Endodermal cell (in vitro differentiated cells): ENCODE measurements at regions not wholly inside any gene's neighbourhood (a gene's known extent, or its start where the extent isn't known, plus 50 kb on each side); places are given as distances from the start of the nearest gene placed in this dataset.
"Not testable (repeated sequence)": the region's sequence is repeated elsewhere in the genome, so short reads cannot be mapped to it uniquely, and the experiment has no call there.

Experiments
- DNase-seq: peaks from one replicate; pipeline ENCODE4 v3.0.0-alpha.2; 2017
- H3K27ac ChIP-seq: 2 replicates; pipeline ENCODE4 v1.5.1; 2013; ENCODE audit warnings: mild to moderate bottlenecking, low read depth, low read length, moderate library complexity
- H3K27me3 ChIP-seq: 2 replicates; pipeline ENCODE4 v1.6.1; 2013; ENCODE audit warnings: mild to moderate bottlenecking, low read length, moderate library complexity; ENCODE audit not compliant: insufficient read depth, control insufficient read depth, poor library complexity, severe bottlenecking
- H3K36me3 ChIP-seq: 2 replicates; pipeline ENCODE4 v1.7.0; 2013; ENCODE audit warnings: mild to moderate bottlenecking, low read length, moderate library complexity; ENCODE audit not compliant: control insufficient read depth, insufficient read depth
- H3K4me1 ChIP-seq: one replicate; pipeline ENCODE4 v1.7.0; 2013; ENCODE audit warnings: low read length; ENCODE audit not compliant: control insufficient read depth, insufficient read depth
- H3K4me3 ChIP-seq: 2 replicates; pipeline ENCODE4 v1.5.1; 2013; ENCODE audit warnings: mild to moderate bottlenecking, low read length, moderate library complexity
- H3K9ac ChIP-seq: 2 replicates; pipeline ENCODE4 v1.6.1; 2013; ENCODE audit warnings: mild to moderate bottlenecking, low read length, moderate library complexity; ENCODE audit not compliant: poor library complexity, severe bottlenecking; ENCODE audit errors: extremely low read depth
- H3K9me3 ChIP-seq: 2 replicates; pipeline ENCODE4 v1.6.1; 2013; ENCODE audit warnings: mild to moderate bottlenecking, low read length, moderate library complexity; ENCODE audit not compliant: control insufficient read depth
- H3K27ac Mint-ChIP-seq: 2 replicates; pipeline ENCODE4 v1.8.0; 2020; ENCODE audit warnings: mixed read lengths
- H3K27me3 Mint-ChIP-seq: 2 replicates; pipeline ENCODE4 v1.8.0; 2021; ENCODE audit warnings: mild to moderate bottlenecking, mixed read lengths; ENCODE audit not compliant: insufficient read depth
- H3K36me3 Mint-ChIP-seq: 2 replicates; pipeline ENCODE4 v1.8.0; 2020; ENCODE audit warnings: low read depth, mixed read lengths
- H3K4me1 Mint-ChIP-seq: 2 replicates; pipeline ENCODE4 v1.8.0; 2020; ENCODE audit warnings: mixed read lengths
- H3K4me3 Mint-ChIP-seq: 2 replicates; pipeline ENCODE4 v1.8.0; 2020; ENCODE audit warnings: mild to moderate bottlenecking, moderate library complexity, mixed read lengths
- H3K9me3 Mint-ChIP-seq: 2 replicates; pipeline ENCODE4 v1.8.0; 2020; ENCODE audit warnings: mild to moderate bottlenecking, mixed read lengths
- CTCF ChIP-seq: fragments of 200-600 bp; sonication (generic); conservative IDR thresholded peaks from 2 replicates; pipeline ENCODE4 v1.5.0; 2021; ENCODE audit warnings: antibody characterized with exemption, mild to moderate bottlenecking
- WGBS, 2 experiments: methylation state at CpG; one replicate each; pipeline versions ENCODE4 v1.1.5 to v1.1.7; 2013; ENCODE audit warnings: missing lambda C conversion rate in 2 of 2, mixed read lengths in 1 of 2; ENCODE audit not compliant: insufficient coverage in 1 of 2, insufficient read length in 1 of 2; 5-methylcytosine and 5-hydroxymethylcytosine counted together

- not testable (repeated sequence) for H3K4me1 Mint-ChIP-seq, H3K9me3 ChIP-seq, H3K36me3 ChIP-seq, H3K9ac ChIP-seq, H3K27me3 Mint-ChIP-seq, H3K27me3 ChIP-seq, H3K27ac ChIP-seq, H3K9me3 Mint-ChIP-seq, H3K4me3 Mint-ChIP-seq, H3K4me3 ChIP-seq, H3K36me3 Mint-ChIP-seq, H3K4me1 ChIP-seq, DNase-seq, H3K27ac Mint-ChIP-seq
- no CpG with 5 or more reads among the region's 7 CpGs for WGBS, 2 experiments
Measured at GRCh38 chrX:141520750-141521149, 63.8 kb downstream of the SPANXA1 start.

- no CpG with 5 or more reads among the region's 6 CpGs for whole genome bisulfite sequencing, 2 experiments
- H3K36me3 ChIP-seq, H3K9me3 ChIP-seq, H3K4me1 ChIP-seq, H3K36me3 Mint-ChIP-seq, DNase-seq, H3K27me3 Mint-ChIP-seq, H3K27me3 ChIP-seq, H3K4me1 Mint-ChIP-seq, H3K9ac ChIP-seq, H3K9me3 Mint-ChIP-seq, H3K4me3 ChIP-seq, H3K27ac ChIP-seq, H3K27ac Mint-ChIP-seq, H3K4me3 Mint-ChIP-seq: not testable (repeated sequence)
Measured at GRCh38 chrX:141475788-141476187, 108.8 kb downstream of the SPANXA1 start.

GRCh38 chrX:141469469-141469868, 115.1 kb downstream of the SPANXA1 start:
- no peaks in the 10 kb centered on the region for H3K9me3 ChIP-seq
- Mint-ChIP-seq H3K4me1 (peaks cover 3% of the 10 kb centered on the region), H3K27me3 (no peaks in the 10 kb centered on the region), H3K4me3 (no peak overlapping the region), H3K27ac (no peak overlapping the region), H3K9me3 (peaks cover 41% of the 10 kb centered on the region), H3K36me3 (peaks cover 3% of the 10 kb centered on the region)
- H3K27ac ChIP-seq, result no peak overlapping the region
- 80 to 85% methylated on average over 1 to 4 of the region's 4 CpGs for WGBS, 2 experiments
- H3K4me1 ChIP-seq, result no peaks in the 10 kb centered on the region
- TF ChIP-seq CTCF, result no peak
- H3K4me3 ChIP-seq, result no peak overlapping the region
- no peak for DNase-seq
- no peak overlapping the region for H3K9ac ChIP-seq
- H3K27me3 ChIP-seq, result no peaks in the 10 kb centered on the region
- H3K36me3 ChIP-seq, result no peaks in the 10 kb centered on the region

- H3K27me3 ChIP-seq, result no peaks in the 10 kb centered on the region
- peaks cover 41% of the 10 kb centered on the region for H3K9me3 Mint-ChIP-seq
- H3K9me3 ChIP-seq, result no peaks in the 10 kb centered on the region
- no peak overlapping the region for H3K27ac ChIP-seq
- H3K36me3 ChIP-seq, result no peaks in the 10 kb centered on the region
- H3K4me1 Mint-ChIP-seq, result peaks cover 3% of the 10 kb centered on the region
- H3K4me3 ChIP-seq, result no peak overlapping the region
- no peaks in the 10 kb centered on the region for H3K27me3 Mint-ChIP-seq
- H3K27ac Mint-ChIP-seq, result no peak overlapping the region
- no peak for TF ChIP-seq CTCF
- no peak for DNase-seq
- H3K4me3 Mint-ChIP-seq, result no peak overlapping the region
- H3K4me1 ChIP-seq, result no peaks in the 10 kb centered on the region
- no CpG with 5 or more reads among the region's 1 CpG for WGBS, 2 experiments
- H3K9ac ChIP-seq, result no peak overlapping the region
- peaks cover 3% of the 10 kb centered on the region for H3K36me3 Mint-ChIP-seq
Measured at GRCh38 chrX:141468940-141469339, 115.6 kb downstream of the SPANXA1 start.
